RPMI8226 (cell line): ENCODE measurements at regions not wholly inside any gene's neighbourhood (a gene's known extent, or its start where the extent isn't known, plus 50 kb on each side); places are given as distances from the start of the nearest gene placed in this dataset.

Experiments used
- DNase-seq: peaks from one replicate; pipeline ENCODE4 v3.0.0-alpha.2; 2015

DNA sequence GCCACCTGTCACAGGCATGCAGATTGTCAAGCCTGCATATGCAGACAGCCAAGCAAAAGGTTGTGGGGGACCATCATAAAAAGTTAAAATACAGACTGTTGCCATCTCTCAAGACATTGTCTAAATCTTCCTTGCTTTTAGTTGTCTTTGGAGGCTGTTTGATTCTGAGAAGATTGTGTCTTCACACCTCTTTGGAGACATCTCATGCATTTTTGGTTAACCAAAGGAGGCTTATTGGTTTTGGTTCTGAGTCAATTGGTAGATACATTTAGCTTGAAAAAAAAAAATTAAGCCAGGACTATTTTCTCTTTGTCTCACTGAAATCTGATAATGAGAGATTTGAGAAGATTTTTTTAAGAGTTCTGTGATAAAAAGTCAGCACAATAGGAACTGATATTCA, 217.6 kb downstream of the LYPLAL1 start:
- no peak for DNase-seq

DNA sequence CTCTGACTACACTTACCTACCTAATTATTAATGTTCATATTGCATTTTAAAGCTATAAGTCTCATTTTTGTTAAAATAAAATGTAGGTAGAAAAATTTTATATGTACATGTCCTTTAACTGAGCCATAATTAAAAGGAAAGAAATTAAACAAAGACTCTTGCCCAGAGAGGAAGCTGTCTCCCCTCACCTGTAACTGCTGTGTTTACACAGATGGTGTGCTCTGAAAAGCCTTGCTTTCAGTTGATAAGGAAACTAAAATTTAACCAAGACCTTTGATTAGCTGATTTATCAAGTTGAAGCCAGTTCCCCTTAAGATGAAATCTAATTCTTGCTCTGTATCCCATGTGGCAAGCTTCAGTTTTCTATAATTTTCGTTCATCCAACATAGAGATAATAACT, 213.5 kb downstream of the LYPLAL1 start:
- DNase-seq = no peak

DNA sequence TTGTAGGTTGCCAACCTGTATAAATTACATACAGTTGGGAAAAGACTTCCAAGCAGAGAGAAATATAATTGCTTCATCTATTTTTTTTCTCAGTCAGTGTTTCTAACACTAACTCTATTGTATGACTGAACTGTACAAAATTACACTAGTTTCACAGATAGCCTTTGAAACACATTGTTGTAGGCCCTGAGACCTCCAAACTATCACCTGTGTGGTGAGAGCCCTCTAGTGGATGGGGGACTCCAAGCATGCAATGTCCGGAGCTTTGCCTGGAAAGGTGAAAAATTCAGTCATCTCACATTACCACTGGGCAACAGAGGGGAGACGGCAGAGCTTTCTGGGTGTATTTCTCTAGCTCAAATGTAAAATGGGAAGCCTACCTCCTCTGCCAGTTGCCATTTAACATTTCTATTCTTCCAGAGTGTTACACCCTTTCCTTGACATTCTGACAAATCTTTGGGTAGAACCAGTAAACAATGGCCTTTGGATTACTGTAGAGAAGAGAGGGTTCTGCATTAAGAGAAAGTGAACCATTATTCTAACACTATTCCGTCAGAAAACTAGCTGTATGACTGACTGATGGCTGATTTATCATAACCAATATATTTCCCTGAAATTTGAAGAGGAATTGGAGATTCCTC, 212.2 kb downstream of the LYPLAL1 start:
- DNase-seq = peak; percentile 61

DNA sequence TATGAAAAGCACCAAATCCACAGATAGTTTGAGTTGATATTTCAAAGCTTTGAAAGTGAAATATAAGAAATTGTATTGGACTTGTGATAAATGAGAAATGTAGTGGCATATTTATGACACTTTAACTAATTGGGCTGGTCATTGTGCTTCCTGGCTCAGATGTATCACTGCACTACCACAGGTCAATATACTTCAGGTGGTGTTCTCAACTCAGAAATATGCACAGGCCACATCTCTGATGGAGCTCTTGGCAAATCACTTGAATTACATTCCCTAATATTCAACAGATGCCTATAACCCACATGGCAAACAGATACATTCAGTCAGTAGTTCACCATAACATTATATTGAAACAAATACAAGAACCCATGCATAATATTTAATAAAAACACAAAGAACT, 209.6 kb downstream of the LYPLAL1 start:
- DNase-seq = no peak

- no peak for DNase-seq
These were observed 207.7 kb downstream of the LYPLAL1 start for GRCh38 chr1:219381396-219381795.

GRCh38 chr1:219380463-219380862, 206.8 kb downstream of the LYPLAL1 start:
- no peak for DNase-seq

DNA sequence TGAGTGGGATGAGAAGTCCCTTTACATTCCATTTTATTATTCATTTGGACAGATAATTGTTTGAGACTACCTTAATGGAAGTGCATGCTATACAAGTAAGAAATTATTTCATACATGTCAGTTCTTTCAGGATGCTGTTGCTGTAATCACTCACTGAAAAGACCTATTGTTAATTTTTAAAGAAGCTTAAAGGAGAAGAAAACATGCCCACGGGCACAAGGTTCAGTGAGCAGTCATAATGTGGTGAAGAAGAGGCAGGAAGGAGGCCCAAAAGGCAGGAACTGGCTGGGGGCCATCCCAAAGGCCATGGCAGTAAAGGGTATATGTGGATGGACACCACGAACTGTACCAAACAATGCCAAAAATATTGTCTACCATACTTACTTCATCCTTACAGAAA, 206.0 kb downstream of the LYPLAL1 start:
- DNase-seq = no peak

- no peak for DNase-seq
These were observed 201.0 kb downstream of the LYPLAL1 start for GRCh38 chr1:219374636-219375035.

- DNase-seq = no peak
These were observed 200.4 kb downstream of the LYPLAL1 start for GRCh38 chr1:219374046-219374566.

- no peak for DNase-seq
These were observed 199.9 kb downstream of the LYPLAL1 start for GRCh38 chr1:219373616-219373935.

GRCh38 chr1:219372916-219373615, 199.4 kb downstream of the LYPLAL1 start:
- no peak for DNase-seq

DNA sequence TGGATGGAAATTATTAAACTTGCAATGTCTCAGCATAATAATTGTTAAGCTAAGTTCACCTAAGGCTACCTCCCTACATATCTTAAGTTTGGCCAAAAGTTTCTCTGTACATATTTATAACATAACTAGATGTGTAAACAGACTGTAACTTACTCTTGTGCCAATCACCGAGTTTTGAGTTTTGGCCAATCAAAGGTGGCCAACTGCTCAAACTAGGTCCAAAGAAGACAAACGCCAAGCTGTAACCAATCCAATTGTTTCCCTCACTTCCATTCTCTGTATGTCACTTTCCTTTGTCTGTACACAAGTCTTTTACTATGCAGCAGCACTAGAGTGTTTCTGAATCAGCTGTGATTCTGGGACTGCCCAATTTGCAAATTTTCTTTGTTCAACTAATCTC, 197.8 kb downstream of the LYPLAL1 start:
- DNase-seq = no peak

DNA sequence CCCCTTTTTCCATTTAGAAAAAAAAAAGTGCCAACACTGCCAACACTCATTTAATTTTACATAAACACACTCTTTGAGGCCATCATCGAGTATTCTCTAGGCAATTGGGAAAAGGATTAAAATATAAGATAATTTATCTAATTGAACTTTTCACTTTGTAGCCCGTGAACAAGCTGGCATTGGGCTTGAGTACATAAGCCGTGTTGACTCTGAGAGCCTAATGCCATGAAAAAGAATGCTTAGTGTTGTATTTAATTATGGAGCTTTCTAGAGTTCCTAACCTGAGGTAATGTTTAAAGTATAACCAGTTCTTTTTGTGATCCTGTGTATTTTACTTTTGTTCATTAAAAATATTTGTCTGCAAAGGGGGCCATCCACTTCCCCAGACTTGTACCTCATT, 193.8 kb downstream of the LYPLAL1 start:
- DNase-seq = no peak

DNA sequence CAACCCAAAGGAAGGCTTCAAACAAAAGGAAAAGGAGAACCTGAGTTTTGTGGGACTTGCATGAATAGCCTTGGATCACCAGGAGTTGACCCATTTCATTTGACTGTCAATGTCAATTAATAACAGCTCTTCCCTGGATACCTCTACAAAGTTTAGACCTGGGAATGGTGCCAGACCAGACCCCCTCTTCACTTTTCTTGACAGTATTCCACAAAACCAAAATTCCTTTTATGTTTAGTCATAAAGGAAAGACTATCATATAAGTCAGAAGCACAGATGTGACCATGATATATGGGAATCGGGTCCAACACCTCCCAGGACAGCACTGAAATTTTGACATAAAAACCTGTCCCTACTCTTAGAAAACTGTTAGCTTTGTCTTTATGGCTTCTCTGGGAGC, 191.8 kb downstream of the LYPLAL1 start:
- no peak for DNase-seq

GRCh38 chr1:219362702-219363101, 189.0 kb downstream of the LYPLAL1 start:
- no peak for DNase-seq

DNA sequence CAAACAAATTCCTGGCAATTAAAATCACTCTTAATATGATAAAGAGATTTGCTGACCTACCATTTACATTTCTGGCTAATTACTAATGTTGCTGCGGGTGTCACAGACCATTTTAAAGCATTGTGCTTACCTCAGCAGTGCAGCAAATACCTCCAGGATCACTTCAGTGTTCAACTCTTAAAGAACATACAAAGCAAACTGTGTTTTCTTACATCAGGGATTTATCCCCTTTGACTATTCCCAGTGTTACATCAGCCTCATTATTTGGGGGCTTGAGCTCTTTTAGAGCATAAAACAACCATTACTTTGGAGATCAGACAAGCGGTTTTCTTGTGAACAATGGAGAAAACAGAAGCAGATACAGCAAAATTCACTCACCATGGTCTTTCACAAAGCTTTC, 185.4 kb downstream of the LYPLAL1 start:
- no peak for DNase-seq

- DNase-seq = no peak
These were observed 184.4 kb downstream of the LYPLAL1 start for GRCh38 chr1:219358080-219358479.

DNA sequence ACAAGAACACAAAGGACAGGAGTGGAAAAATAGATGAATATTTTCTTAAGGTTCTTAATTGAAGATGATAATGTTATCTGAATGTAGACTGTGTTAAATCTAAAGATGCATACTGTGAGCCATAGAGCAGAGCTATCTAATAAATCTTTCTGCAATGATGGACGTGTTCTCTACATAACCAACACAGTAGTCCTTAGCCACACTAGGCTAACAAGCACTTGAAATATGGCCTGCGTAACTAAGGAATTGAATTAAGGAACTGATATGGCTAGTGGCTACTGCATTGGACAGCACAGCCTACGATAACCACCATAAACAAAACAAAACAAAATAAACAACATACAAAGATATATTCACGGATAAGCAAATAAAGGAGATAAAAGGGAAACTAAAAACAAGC, 181.3 kb downstream of the LYPLAL1 start:
- DNase-seq = no peak

- DNase-seq = peak; percentile 55
These were observed 179.4 kb downstream of the LYPLAL1 start for GRCh38 chr1:219352961-219353651.

DNA sequence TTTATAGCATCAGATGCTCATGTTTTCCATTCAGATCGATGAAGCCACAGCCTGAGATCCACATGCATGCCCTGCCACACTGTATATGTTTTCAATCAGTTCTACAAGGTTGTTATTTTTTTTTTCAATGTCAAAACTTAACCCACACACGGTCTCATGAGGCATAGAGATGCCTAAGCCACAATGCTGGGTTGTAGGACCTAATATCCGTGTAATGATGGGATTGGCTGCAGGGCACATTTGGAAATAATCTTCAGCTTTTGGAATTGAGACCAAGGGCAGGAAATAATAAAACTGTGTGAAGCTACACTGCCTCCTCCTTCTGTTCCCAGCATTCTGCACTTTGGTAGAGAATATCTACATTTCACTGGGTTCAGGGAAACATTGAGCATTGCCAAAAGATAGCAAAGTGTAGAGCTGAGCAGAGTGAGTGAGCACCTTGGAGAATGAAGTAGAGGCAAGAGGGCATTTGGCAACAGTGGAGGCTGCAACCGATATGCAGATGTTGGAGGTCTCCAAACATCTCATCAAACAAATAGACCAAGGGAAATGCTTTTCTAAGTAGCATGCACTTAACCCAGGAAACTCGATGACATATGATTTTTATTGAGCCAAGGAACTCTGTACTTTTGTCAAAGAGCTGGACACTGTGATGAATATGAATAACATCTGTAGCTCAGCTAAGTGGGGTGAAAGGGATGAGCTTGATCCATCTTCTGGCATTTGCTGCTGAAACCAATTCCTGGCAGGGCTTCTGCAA, 176.7 kb downstream of the LYPLAL1 start:
- DNase-seq = no peak

GRCh38 chr1:219347921-219348391, 174.3 kb downstream of the LYPLAL1 start:
- no peak for DNase-seq

- no peak for DNase-seq
These were observed 173.7 kb downstream of the LYPLAL1 start for GRCh38 chr1:219347376-219347775.

DNA sequence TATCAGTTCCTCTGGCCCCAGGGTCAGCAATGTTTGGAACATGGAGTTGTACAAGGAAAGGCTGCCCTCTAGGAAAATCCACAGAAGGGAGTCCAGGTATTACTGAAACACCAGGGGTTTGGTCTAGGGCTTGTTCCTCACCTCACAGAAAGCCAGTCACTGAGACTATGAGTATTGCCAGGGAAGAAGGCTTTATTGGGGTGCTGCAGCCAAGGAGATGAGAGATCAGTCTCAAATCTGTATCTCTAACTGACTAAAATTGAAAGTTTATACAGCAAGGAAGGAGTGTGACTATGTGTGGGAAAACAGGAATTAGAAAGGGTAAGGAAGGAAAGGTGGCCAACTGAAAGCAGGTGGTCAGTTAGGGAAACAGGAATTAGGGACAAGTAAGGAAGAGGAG, 172.3 kb downstream of the LYPLAL1 start:
- no peak for DNase-seq
